ENCODE measurements at regions not wholly inside any gene's neighbourhood (a gene's known extent, or its start where the extent isn't known, plus 50 kb on each side); places are given as distances from the start of the nearest gene placed in this dataset.

DNA sequence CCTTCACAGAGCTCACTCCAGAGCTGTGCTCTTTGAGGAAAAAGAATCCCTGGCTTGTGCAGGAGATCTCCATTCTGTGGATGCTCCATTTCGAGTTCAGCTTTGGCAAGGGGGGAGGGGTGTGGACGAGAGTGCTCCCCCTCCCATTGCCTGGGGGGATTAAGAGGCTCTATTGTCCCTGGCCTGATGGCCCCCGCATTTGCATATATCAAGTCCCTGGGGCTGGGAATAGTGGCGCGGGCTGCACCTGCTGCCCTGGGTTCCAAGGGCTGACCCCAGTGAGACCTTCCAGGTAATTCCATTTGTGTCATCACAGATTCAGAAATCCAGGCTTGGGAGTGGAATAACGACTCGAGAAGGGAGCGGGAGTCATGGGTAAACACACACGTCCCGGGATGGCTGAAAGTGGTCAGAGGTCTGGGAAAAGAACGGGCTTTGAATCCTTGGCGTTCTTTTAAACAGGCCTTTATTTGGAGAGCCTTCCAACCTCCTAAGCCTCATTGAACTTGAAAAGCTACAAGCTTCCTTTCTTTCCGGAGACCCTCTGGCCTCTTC is 479.3 kb downstream of the HS3ST3B1 start:
- DNase-seq, result no peak
- Mint-ChIP-seq H3K27ac (no peak overlapping the region), H3K27me3 (ENCODE audit: low read depth, poor library complexity) (peaks cover 8% of the 10 kb centered on the region), H3K36me3 (ENCODE audit: low read depth) (no peaks in the 10 kb centered on the region), H3K4me3 (no peak overlapping the region), H3K9me3 (peaks cover 3% of the 10 kb centered on the region), H3K4me1 (peaks cover 31% of the 10 kb centered on the region)
- TF ChIP-seq, protein P1, sequence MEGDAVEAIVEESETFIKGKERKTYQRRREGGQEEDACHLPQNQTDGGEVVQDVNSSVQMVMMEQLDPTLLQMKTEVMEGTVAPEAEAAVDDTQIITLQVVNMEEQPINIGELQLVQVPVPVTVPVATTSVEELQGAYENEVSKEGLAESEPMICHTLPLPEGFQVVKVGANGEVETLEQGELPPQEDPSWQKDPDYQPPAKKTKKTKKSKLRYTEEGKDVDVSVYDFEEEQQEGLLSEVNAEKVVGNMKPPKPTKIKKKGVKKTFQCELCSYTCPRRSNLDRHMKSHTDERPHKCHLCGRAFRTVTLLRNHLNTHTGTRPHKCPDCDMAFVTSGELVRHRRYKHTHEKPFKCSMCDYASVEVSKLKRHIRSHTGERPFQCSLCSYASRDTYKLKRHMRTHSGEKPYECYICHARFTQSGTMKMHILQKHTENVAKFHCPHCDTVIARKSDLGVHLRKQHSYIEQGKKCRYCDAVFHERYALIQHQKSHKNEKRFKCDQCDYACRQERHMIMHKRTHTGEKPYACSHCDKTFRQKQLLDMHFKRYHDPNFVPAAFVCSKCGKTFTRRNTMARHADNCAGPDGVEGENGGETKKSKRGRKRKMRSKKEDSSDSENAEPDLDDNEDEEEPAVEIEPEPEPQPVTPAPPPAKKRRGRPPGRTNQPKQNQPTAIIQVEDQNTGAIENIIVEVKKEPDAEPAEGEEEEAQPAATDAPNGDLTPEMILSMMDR (IDR thresholded peaks at IDR 0.05), result no peak

DNA sequence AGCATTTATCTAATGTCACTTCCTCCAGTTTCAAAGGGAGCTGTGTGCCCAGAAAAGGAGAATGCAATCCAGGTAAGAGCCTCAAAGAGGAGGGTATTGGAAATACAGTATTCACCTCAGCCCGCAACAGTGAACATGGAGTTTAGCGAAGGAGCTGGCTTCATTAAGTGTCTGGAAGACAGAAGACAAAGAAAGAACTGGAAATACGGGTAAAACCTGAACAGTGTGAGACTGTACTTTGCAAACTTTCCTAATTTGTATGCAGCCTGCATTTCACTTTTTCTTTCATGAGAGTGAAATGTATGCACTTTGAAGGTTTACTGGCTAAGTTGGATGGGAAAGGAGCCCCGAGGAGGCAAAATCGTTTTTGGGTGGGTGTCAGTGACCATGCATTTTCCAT is 478.4 kb downstream of the HS3ST3B1 start:
- H3K4me3 Mint-ChIP-seq, result no peak overlapping the region
- no peak for DNase-seq
- H3K9me3 Mint-ChIP-seq, result peaks cover 4% of the 10 kb centered on the region

DNA sequence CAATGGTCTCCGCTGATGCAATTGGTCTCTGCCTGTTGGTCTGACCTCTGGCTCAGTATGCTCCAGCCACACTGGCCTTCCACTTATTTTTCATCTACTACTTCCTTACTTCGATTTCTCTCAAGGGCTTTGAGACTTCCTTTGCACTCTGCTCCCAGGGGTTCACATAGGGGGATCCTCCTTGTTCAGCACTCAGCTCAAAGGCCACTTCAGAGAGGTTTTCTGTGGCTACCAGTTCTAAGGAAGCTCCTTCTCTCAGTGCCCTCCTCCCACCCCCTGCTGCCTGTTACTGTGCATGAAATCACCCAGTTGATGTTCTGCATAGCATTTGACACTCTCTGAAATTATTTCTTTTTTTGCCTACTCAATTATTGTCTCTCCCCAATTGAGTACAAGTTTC is 476.4 kb downstream of the HS3ST3B1 start:
- H3K27ac Mint-ChIP-seq, result no peak overlapping the region
- TF ChIP-seq, protein P1 (IDR thresholded peaks at IDR 0.05), result no peak
- peaks cover 5% of the 10 kb centered on the region for H3K27me3 Mint-ChIP-seq (ENCODE audit: low read depth, poor library complexity)
- H3K9me3 Mint-ChIP-seq, result peaks cover 3% of the 10 kb centered on the region
- no peaks in the 10 kb centered on the region for H3K36me3 Mint-ChIP-seq (ENCODE audit: low read depth)
- H3K4me1 Mint-ChIP-seq, result peaks cover 34% of the 10 kb centered on the region
- H3K4me3 Mint-ChIP-seq, result no peak overlapping the region
- DNase-seq, result no peak

More for the DNA sequence above, 478.4 kb downstream of the HS3ST3B1 start:
- peaks cover 8% of the 10 kb centered on the region for H3K27me3 Mint-ChIP-seq (ENCODE audit: low read depth, poor library complexity)
- H3K4me1 Mint-ChIP-seq, result peaks cover 31% of the 10 kb centered on the region
- no peaks in the 10 kb centered on the region for H3K36me3 Mint-ChIP-seq (ENCODE audit: low read depth)
- TF ChIP-seq, protein P1 (IDR thresholded peaks at IDR 0.05), result no peak
- no peak overlapping the region for H3K27ac Mint-ChIP-seq

DNA sequence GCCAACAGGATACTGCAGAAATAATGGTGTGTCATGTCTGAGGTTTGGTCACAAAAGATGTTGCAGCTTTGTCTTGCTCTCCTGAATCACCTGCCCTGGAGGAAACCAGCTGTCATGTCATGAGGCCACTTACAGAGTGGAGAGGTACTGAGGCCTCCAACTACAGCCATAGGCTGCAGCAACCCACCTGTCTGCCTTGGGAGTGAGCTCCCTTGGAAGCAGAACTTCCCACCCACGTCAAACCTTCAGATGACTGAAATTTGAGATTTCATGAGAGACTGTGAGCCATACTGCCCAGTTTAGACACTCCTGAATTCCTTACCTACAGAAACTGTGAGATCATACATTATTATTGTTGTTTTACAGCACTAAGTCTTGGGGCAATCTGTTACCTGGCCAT is 475.9 kb downstream of the HS3ST3B1 start:
- H3K9me3 Mint-ChIP-seq, result peaks cover 3% of the 10 kb centered on the region
- no peak overlapping the region for H3K27ac Mint-ChIP-seq

DNA sequence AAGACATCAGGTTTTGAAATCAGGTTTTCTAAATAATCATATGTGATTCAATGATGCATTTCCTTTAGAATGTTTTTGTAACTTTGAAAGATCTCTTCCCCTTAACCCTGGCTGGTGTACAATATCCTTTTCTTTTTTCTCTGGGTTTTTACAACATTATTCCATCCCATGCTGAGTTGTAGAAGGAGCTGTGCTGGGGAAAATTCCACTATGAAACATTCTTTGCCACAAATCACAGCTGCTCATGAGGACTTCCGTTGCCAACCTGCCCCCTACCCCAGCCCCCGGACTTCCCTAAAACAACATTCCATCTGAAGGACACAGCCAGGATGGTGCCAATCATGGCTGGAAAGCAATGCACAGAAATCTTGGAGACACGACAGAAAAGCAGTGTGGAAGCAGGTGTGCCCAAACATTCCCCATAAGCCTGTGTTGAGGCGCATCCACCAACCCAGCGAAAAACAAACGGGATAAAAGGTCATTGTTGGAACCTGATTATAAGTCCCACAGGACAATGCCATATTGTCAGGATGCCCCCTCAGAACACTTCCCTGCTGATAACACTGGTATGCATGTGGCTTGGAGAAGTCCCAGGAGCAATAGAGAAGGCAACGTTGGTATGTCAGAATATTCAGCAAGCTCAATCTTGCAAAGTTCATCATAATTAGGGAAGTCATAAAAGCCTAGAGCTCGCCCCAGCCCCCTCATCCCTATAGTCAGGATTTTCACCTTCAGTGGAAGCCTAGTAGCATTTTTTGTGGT is 475.0 kb downstream of the HS3ST3B1 start:
- Mint-ChIP-seq H3K27me3 (ENCODE audit: low read depth, poor library complexity) (peaks cover 5% of the 10 kb centered on the region), H3K9me3 (peaks cover 7% of the 10 kb centered on the region), H3K4me3 (no peak overlapping the region), H3K36me3 (ENCODE audit: low read depth) (no peaks in the 10 kb centered on the region), H3K27ac (no peak overlapping the region), H3K4me1 (peaks cover 33% of the 10 kb centered on the region)
- no peak for DNase-seq
- TF ChIP-seq, protein P1 (IDR thresholded peaks at IDR 0.05), result no peak

More for the DNA sequence above, 475.9 kb downstream of the HS3ST3B1 start:
- Mint-ChIP-seq H3K36me3 (ENCODE audit: low read depth) (no peaks in the 10 kb centered on the region), H3K4me3 (no peak overlapping the region), H3K27me3 (ENCODE audit: low read depth, poor library complexity) (peaks cover 5% of the 10 kb centered on the region), H3K4me1 (peaks cover 34% of the 10 kb centered on the region)
- DNase-seq, result no peak
- TF ChIP-seq, protein P1 (IDR thresholded peaks at IDR 0.05), result no peak

DNA sequence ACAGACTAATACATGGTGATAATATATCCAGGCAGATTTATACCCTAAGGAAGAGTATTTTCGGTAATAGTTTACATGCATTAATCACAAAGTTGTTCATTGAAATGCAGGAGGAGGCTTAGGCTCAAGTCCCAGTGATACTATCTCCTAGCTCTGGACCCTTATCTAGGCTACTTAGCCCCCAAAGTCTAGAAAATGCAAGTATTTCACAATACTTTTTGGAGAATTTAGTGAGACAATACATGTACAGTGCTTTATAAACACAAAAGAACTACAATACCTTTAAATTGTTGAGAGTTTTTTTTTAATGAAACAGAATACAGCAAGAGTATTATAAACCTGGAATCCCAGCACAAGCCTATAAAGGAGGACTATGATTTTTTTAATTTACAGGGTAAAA is 473.9 kb downstream of the HS3ST3B1 start:
- no peak for DNase-seq
- Mint-ChIP-seq H3K4me1 (peaks cover 25% of the 10 kb centered on the region), H3K27ac (no peak overlapping the region), H3K27me3 (ENCODE audit: low read depth, poor library complexity) (peaks cover 5% of the 10 kb centered on the region), H3K36me3 (ENCODE audit: low read depth) (no peaks in the 10 kb centered on the region), H3K4me3 (no peak overlapping the region), H3K9me3 (peaks cover 12% of the 10 kb centered on the region)
- TF ChIP-seq, protein P1 (IDR thresholded peaks at IDR 0.05), result no peak

Measured in nephron progenitor cell (in vitro differentiated cells).